ENCODE measurements at regions not wholly inside any gene's neighbourhood (a gene's known extent, or its start where the extent isn't known, plus 50 kb on each side); places are given as distances from the start of the nearest gene placed in this dataset.
A peak's percentile ranks its signal among the peaks of the same experiment; 100 is the strongest.

DNA sequence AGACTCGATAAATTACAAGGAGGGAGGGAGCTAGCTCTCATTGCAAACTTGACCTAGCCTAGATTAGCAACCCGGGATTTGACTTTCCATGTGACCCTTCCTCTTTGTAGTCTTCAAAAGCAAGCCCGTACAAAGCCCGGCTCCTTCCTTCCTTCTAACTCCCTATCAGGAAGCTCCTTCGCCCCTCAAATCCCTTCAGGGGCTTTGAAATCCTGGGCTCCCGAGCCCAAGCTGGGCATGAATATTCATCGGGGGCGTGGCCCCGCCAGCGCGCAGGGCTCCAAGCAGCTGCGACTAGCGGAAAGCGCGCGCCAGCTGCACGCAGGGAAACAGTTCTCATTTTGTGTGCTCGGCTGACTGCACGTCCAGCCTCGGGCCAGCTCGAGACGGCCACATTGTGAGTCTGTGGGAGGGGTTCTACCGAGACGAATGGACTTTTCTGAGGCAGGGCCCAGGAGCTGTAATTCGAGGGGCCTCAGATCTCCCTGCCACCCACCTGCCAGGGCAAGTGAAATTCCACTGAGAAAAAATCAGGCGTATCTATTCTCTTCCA, 84.0 kb upstream of the PELI1 start:
- TF ChIP-seq, protein P1, sequence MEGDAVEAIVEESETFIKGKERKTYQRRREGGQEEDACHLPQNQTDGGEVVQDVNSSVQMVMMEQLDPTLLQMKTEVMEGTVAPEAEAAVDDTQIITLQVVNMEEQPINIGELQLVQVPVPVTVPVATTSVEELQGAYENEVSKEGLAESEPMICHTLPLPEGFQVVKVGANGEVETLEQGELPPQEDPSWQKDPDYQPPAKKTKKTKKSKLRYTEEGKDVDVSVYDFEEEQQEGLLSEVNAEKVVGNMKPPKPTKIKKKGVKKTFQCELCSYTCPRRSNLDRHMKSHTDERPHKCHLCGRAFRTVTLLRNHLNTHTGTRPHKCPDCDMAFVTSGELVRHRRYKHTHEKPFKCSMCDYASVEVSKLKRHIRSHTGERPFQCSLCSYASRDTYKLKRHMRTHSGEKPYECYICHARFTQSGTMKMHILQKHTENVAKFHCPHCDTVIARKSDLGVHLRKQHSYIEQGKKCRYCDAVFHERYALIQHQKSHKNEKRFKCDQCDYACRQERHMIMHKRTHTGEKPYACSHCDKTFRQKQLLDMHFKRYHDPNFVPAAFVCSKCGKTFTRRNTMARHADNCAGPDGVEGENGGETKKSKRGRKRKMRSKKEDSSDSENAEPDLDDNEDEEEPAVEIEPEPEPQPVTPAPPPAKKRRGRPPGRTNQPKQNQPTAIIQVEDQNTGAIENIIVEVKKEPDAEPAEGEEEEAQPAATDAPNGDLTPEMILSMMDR (conservative IDR thresholded peaks at IDR 0.05): peak; percentile 22
- no peaks in the 10 kb centered on the region for H3K27me3 Mint-ChIP-seq
- H3K4me3 Mint-ChIP-seq: peak overlapping the region; percentile 91
- H3K4me1 Mint-ChIP-seq (ENCODE audit: unreplicated experiment): peaks cover 28% of the 10 kb centered on the region
- peak overlapping the region; percentile 92 for H3K27ac Mint-ChIP-seq
- peak; percentile 88 for DNase-seq (ENCODE audit: extremely low spot score, unreplicated experiment)
- peaks cover 4% of the 10 kb centered on the region for H3K36me3 Mint-ChIP-seq
- H3K9me3 Mint-ChIP-seq: no peaks in the 10 kb centered on the region

- Mint-ChIP-seq H3K27ac (peak overlapping the region; percentile 92), H3K4me3 (peak overlapping the region; percentile 91), H3K9me3 (no peaks in the 10 kb centered on the region), H3K4me1 (ENCODE audit: unreplicated experiment) (peaks cover 32% of the 10 kb centered on the region), H3K36me3 (peaks cover 4% of the 10 kb centered on the region), H3K27me3 (no peaks in the 10 kb centered on the region)
- DNase-seq (ENCODE audit: extremely low spot score, unreplicated experiment): no peak
- TF ChIP-seq, protein P1 (conservative IDR thresholded peaks at IDR 0.05): no peak
Measured at GRCh38 chr2:64228918-64229317, 84.7 kb upstream of the PELI1 start.

- Mint-ChIP-seq H3K36me3 (peaks cover 4% of the 10 kb centered on the region), H3K27me3 (no peaks in the 10 kb centered on the region), H3K4me3 (peak overlapping the region; percentile 5)
Measured at GRCh38 chr2:64230540-64230939, 86.3 kb upstream of the PELI1 start.

DNA sequence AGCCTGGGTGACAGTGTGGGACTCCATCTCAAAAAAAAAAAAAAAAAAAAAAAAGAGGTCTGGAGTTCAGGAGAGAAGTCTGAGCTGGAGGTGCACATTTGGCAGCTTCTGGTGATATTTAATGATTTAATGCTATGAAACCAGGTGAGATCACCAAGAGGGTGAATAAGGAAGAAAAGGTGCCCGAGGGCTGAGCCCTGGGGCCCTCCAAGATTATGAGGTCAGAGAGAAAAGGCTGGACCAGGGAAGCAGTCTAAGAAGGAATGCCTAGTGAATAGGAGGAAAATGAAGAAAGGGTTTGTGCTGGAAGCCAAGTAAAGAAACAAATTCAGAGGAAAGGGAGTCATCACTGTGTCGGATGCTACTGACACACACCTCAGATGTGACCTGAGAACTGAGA, 88.0 kb upstream of the PELI1 start:
- TF ChIP-seq, protein P1 (conservative IDR thresholded peaks at IDR 0.05): no peak
- no peaks in the 10 kb centered on the region for H3K9me3 Mint-ChIP-seq
- H3K4me1 Mint-ChIP-seq (ENCODE audit: unreplicated experiment): peaks cover 31% of the 10 kb centered on the region
- H3K27me3 Mint-ChIP-seq: no peaks in the 10 kb centered on the region
- H3K27ac Mint-ChIP-seq: peak overlapping the region; percentile 39
- H3K4me3 Mint-ChIP-seq: no peak overlapping the region
- peaks cover 4% of the 10 kb centered on the region for H3K36me3 Mint-ChIP-seq
- DNase-seq (ENCODE audit: extremely low spot score, unreplicated experiment): no peak

More at GRCh38 chr2:64230540-64230939, 86.3 kb upstream of the PELI1 start:
- Mint-ChIP-seq H3K4me1 (ENCODE audit: unreplicated experiment) (peaks cover 33% of the 10 kb centered on the region), H3K27ac (peak overlapping the region; percentile 7), H3K9me3 (no peaks in the 10 kb centered on the region)
- TF ChIP-seq, protein P1 (conservative IDR thresholded peaks at IDR 0.05): no peak
- DNase-seq (ENCODE audit: extremely low spot score, unreplicated experiment): no peak

DNA sequence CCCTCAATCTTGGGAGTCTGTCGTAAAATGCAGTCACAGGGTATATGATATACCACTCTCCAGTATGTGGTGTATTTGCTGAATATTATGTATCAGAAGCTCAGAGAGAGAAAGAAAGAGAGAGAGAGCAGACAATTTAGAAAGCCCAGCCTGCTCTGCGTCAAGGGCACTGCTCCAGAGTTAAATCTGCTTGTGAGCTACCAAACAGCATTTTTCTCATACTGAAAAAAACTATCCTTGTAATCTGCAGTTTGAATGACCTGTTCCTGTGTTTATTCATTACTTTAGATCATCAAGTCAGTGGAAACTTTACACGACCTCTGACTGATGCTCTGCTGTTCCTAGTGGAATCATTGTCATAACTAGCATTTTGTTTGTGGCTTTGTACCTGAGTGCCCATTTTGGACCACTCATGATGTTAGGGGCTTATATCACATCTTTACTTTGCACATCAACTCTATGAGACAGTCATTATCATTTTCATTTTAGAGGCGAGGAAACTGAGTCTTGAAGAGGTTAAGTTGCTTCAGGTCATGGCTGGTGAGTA, 89.2 kb upstream of the PELI1 start:
- peak overlapping the region; percentile 52 for H3K27ac Mint-ChIP-seq
- H3K4me3 Mint-ChIP-seq: peak overlapping the region; percentile 37
- no peak for DNase-seq (ENCODE audit: extremely low spot score, unreplicated experiment)
- peaks cover 19% of the 10 kb centered on the region for H3K4me1 Mint-ChIP-seq (ENCODE audit: unreplicated experiment)
- peaks cover 4% of the 10 kb centered on the region for H3K36me3 Mint-ChIP-seq
- H3K27me3 Mint-ChIP-seq: no peaks in the 10 kb centered on the region
- H3K9me3 Mint-ChIP-seq: no peaks in the 10 kb centered on the region
- TF ChIP-seq, protein P1 (conservative IDR thresholded peaks at IDR 0.05): no peak

All from type B pancreatic cell (in vitro differentiated cells).